Kidney epithelial cell (primary cell): ENCODE measurements at regions not wholly inside any gene's neighbourhood (a gene's known extent, or its start where the extent isn't known, plus 50 kb on each side); places are given as distances from the start of the nearest gene placed in this dataset.

ENCODE experiments used
- DNase-seq: peaks from one replicate; pipeline ENCODE4 v3.0.0-alpha.2; 2010; ENCODE audit warnings: low read depth
- H3K27me3 ChIP-seq: 2 replicates; pipeline ENCODE4 v1.6.0; 2011; ENCODE audit warnings: low read length; ENCODE audit not compliant: control insufficient read depth, insufficient read depth
- H3K36me3 ChIP-seq: 2 replicates; pipeline ENCODE4 v1.5.1; 2011; ENCODE audit warnings: low read length; ENCODE audit not compliant: control insufficient read depth, insufficient read depth
- H3K4me3 ChIP-seq: 2 replicates; pipeline ENCODE4 v1.5.1; 2011; ENCODE audit warnings: low read depth, mild to moderate bottlenecking, control low read depth, low read length
- CTCF ChIP-seq: IDR thresholded peaks from 2 replicates; pipeline ENCODE4 v1.5.1; 2011; ENCODE audit warnings: mild to moderate bottlenecking, moderate library complexity, low read length, control low read depth, inconsistent platforms; ENCODE audit not compliant: insufficient read depth, poor library complexity, severe bottlenecking

GRCh38 chr12:78531831-78532458, 332.6 kb upstream of the SYT1 start:
- DNase-seq = no peak
- Histone ChIP-seq H3K27me3 (no peaks in the 10 kb centered on the region), H3K4me3 (no peak overlapping the region), H3K36me3 (no peaks in the 10 kb centered on the region)
- TF ChIP-seq CTCF = no peak

- no peak for DNase-seq
- Histone ChIP-seq H3K4me3 (no peak overlapping the region), H3K27me3 (no peaks in the 10 kb centered on the region), H3K36me3 (no peaks in the 10 kb centered on the region)
- TF ChIP-seq CTCF = no peak
Observed at GRCh38 chr12:78534311-78534710, 330.3 kb upstream of the SYT1 start.

- H3K27me3 ChIP-seq = no peaks in the 10 kb centered on the region
- no peak overlapping the region for H3K4me3 ChIP-seq
- TF ChIP-seq CTCF = no peak
- no peak for DNase-seq
- no peaks in the 10 kb centered on the region for H3K36me3 ChIP-seq
Observed at GRCh38 chr12:78540606-78541336, 323.8 kb upstream of the SYT1 start.

- no peaks in the 10 kb centered on the region for H3K27me3 ChIP-seq
- no peak overlapping the region for H3K4me3 ChIP-seq
- TF ChIP-seq CTCF = no peak
- no peaks in the 10 kb centered on the region for H3K36me3 ChIP-seq
- DNase-seq = no peak
Observed at GRCh38 chr12:78550831-78551230, 313.7 kb upstream of the SYT1 start.

- H3K36me3 ChIP-seq = no peaks in the 10 kb centered on the region
- no peaks in the 10 kb centered on the region for H3K27me3 ChIP-seq
- no peak overlapping the region for H3K4me3 ChIP-seq
- DNase-seq = no peak
- TF ChIP-seq CTCF = no peak
Observed at GRCh38 chr12:78555802-78556201, 308.8 kb upstream of the SYT1 start.

GRCh38 chr12:78556651-78557050, 307.9 kb upstream of the SYT1 start:
- H3K27me3 ChIP-seq = no peaks in the 10 kb centered on the region
- H3K4me3 ChIP-seq = no peak overlapping the region
- no peak for DNase-seq
- no peaks in the 10 kb centered on the region for H3K36me3 ChIP-seq
- TF ChIP-seq CTCF = no peak
